OCI-LY1 (cell line): ENCODE measurements at regions not wholly inside any gene's neighbourhood (a gene's known extent, or its start where the extent isn't known, plus 50 kb on each side); places are given as distances from the start of the nearest gene placed in this dataset.
A peak's percentile ranks its signal among the peaks of the same experiment; 100 is the strongest.

Source experiments
- H2AFZ ChIP-seq: fragments of 200-600 bp; sonication (generic), shearing (Covaris generic); 2 replicates; pipeline ENCODE4 v1.6.0; 2014; ENCODE audit warnings: antibody characterized with exemption, mild to moderate bottlenecking, low read length
- H3F3A ChIP-seq: fragments of 200-600 bp; sonication (generic), shearing (Covaris generic); 2 replicates; pipeline ENCODE4 v1.6.0; 2014; ENCODE audit warnings: mild to moderate bottlenecking, antibody characterized with exemption, low read length, moderate library complexity; ENCODE audit not compliant: insufficient read depth
- H3K27ac ChIP-seq: fragments of 200-600 bp; sonication (generic); 2 replicates; pipeline ENCODE4 v1.5.1; 2014; ENCODE audit warnings: low read length, mixed run types, mild to moderate bottlenecking, low read depth; ENCODE audit not compliant: poor library complexity, severe bottlenecking
- H3K27me3 ChIP-seq: fragments of 200-600 bp; sonication (generic); 2 replicates; pipeline ENCODE4 v1.6.0; 2014; ENCODE audit warnings: antibody characterized with exemption, mild to moderate bottlenecking, low read length, moderate library complexity; ENCODE audit not compliant: insufficient read depth
- H3K36me3 ChIP-seq: fragments of 200-600 bp; sonication (generic); 2 replicates; pipeline ENCODE4 v1.6.1; 2014; ENCODE audit warnings: mild to moderate bottlenecking, antibody characterized with exemption, low read length, moderate library complexity, mixed read lengths; ENCODE audit not compliant: insufficient read depth
- H3K4me1 ChIP-seq: fragments of 200-600 bp; sonication (generic); 2 replicates; pipeline ENCODE4 v1.5.1; 2014; ENCODE audit warnings: mild to moderate bottlenecking, low read length, moderate library complexity; ENCODE audit not compliant: insufficient read depth, severe bottlenecking
- H3K4me2 ChIP-seq: fragments of 200-600 bp; sonication (generic), shearing (Covaris generic); 2 replicates; pipeline ENCODE4 v1.6.1; 2014; ENCODE audit warnings: low read length
- H3K4me3 ChIP-seq: fragments of 200-600 bp; sonication (generic); 2 replicates; pipeline ENCODE4 v1.5.1; 2014; ENCODE audit warnings: low read length, low read depth, mild to moderate bottlenecking, mixed read lengths; ENCODE audit not compliant: poor library complexity, severe bottlenecking
- H3K79me2 ChIP-seq: fragments of 200-600 bp; shearing (Covaris generic); 2 replicates; pipeline ENCODE4 v1.6.1; 2016; ENCODE audit warnings: mixed run types, low read length, mixed read lengths; ENCODE audit not compliant: insufficient read depth
- H3K9ac ChIP-seq: fragments of 200-600 bp; sonication (generic), shearing (Covaris generic); 2 replicates; pipeline ENCODE4 v1.6.1; 2014; ENCODE audit warnings: mild to moderate bottlenecking, low read length, mixed read lengths
- H3K9me2 ChIP-seq: fragments of 200-600 bp; sonication (generic), shearing (Covaris generic); 2 replicates; pipeline ENCODE4 v1.6.1; 2014; ENCODE audit warnings: low read depth, mild to moderate bottlenecking, low read length, mixed read lengths
- H3K9me3 ChIP-seq: fragments of 200-600 bp; shearing (Covaris generic); 2 replicates; pipeline ENCODE4 v1.6.1; 2014; ENCODE audit warnings: low read length, mixed read lengths
- H4K20me1 ChIP-seq: fragments of 200-600 bp; sonication (generic), shearing (Covaris generic); 2 replicates; pipeline ENCODE4 v1.6.0; 2016; ENCODE audit warnings: mild to moderate bottlenecking, low read length; ENCODE audit not compliant: insufficient read depth
- CTCF ChIP-seq: fragments of 200-600 bp; sonication (generic), shearing (Covaris generic); IDR thresholded peaks from 2 replicates; pipeline ENCODE4 v1.5.1; 2017; ENCODE audit warnings: mild to moderate bottlenecking, antibody characterized with exemption, low read length, moderate library complexity, mixed read lengths
- EZH2 ChIP-seq: fragments of 200-600 bp; sonication (generic), shearing (Covaris generic); IDR thresholded peaks from 2 replicates; pipeline ENCODE4 v1.8.0; 2017; ENCODE audit warnings: borderline replicate concordance, mixed run types, mild to moderate bottlenecking, antibody characterized with exemption, low read length, moderate library complexity, mixed read lengths

DNA sequence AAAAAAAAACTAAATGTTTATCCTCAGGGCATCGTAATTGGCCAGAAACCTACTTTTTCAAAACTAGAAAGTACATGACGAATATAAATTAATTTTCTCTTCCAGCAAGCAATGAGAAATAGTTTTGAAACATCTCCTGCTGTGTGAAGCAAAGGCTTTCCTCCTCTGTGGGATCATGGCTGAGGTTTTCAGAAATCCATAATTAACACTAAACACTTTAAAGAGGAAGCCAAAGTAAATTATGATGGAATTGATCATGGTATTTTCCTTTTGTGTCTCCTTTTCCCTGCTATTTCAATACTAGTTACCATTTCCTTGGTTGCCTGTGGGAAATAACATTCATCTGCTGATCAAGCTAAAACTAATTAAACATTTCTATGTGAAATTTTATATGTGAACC lies 1413.8 kb upstream of the PCDH20 start:
- no peaks in the 10 kb centered on the region for H3K9me3 ChIP-seq
- H3K79me2 ChIP-seq: no peaks in the 10 kb centered on the region
- no peaks in the 10 kb centered on the region for H3K27me3 ChIP-seq
- TF ChIP-seq CTCF: no peak
- TF ChIP-seq EZH2: no peak
- H2AFZ ChIP-seq: 0 out of 2 replicates have a peak overlapping the region, but pooled peaks have one; percentile 55
- H3K27ac ChIP-seq: no peak overlapping the region
- no peak overlapping the region for H3K4me2 ChIP-seq
- H3K4me3 ChIP-seq: no peak overlapping the region
- no peaks in the 10 kb centered on the region for H3K9me2 ChIP-seq
- no peak overlapping the region for H3K9ac ChIP-seq
- H3K36me3 ChIP-seq: no peaks in the 10 kb centered on the region
- H3K4me1 ChIP-seq: no peaks in the 10 kb centered on the region
- H4K20me1 ChIP-seq: no peaks in the 10 kb centered on the region
- H3F3A ChIP-seq: no peaks in the 10 kb centered on the region

DNA sequence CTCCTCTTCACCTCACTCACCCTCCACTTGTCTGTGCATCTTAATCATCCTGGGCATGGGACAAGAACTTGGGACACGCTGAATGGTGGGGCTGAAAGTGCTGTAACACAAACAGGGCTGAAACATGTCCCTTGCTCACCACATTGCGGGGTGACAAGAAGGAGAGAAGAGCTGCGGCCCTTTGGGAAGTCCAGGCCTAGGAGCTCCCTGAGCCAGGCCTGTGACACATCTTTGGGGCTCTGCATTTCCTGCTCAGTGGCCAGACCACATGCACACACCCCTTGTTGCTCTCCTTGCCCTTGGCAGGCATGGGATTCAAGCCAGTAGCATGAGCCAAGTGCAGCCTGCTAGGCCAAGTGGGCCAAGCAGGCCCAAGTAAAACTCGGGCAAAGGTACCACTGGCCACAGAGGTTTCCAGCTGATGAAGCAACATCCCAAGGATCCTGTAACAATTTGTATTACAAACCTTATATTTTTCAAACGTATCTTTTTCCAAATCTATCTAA lies 1384.3 kb upstream of the PCDH20 start:
- H3K9me2 ChIP-seq: no peaks in the 10 kb centered on the region
- no peaks in the 10 kb centered on the region for H3K27me3 ChIP-seq
- no peak for TF ChIP-seq CTCF
- TF ChIP-seq EZH2: no peak
- no peak overlapping the region for H3K4me2 ChIP-seq
- H3K4me1 ChIP-seq: no peaks in the 10 kb centered on the region
- H3K79me2 ChIP-seq: no peaks in the 10 kb centered on the region
- H3F3A ChIP-seq: no peaks in the 10 kb centered on the region
- no peaks in the 10 kb centered on the region for H3K9me3 ChIP-seq
- no peak overlapping the region for H2AFZ ChIP-seq
- no peak overlapping the region for H3K27ac ChIP-seq
- no peak overlapping the region for H3K4me3 ChIP-seq
- no peaks in the 10 kb centered on the region for H3K36me3 ChIP-seq
- H4K20me1 ChIP-seq: no peaks in the 10 kb centered on the region
- no peak overlapping the region for H3K9ac ChIP-seq

DNA sequence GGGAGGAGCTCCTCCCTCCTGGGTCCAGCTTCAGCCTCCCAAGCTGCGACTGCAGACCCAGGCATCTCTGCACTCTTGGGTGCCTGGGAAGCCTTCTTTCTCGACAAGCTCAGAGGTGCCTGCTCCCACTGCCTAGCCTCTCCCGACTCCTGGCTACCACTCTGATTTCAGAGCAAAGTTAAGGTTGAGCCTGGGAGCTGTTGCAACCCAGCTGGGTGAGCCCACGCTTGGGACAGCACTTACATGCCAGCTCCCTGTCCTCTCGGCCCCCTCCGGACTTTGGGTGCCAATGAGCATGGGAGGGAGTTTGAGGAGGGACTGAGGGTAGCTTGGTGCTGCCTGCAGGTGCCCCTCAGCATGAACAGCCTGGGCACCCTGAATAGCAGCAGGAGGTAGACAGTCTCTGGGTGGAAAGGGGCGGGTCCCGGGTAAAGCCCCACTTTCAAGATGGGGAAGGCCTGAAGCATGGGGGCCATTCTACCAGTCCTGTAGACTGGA lies 1383.4 kb upstream of the PCDH20 start:
- Histone ChIP-seq H3K79me2 (no peaks in the 10 kb centered on the region), H4K20me1 (no peaks in the 10 kb centered on the region), H3K9ac (no peak overlapping the region), H3K9me3 (no peaks in the 10 kb centered on the region), H3K4me2 (no peak overlapping the region), H3K36me3 (no peaks in the 10 kb centered on the region), H3K4me3 (no peak overlapping the region), H3F3A (no peaks in the 10 kb centered on the region), H3K4me1 (no peaks in the 10 kb centered on the region), H3K27ac (no peak overlapping the region), H2AFZ (no peak overlapping the region), H3K27me3 (no peaks in the 10 kb centered on the region), H3K9me2 (no peaks in the 10 kb centered on the region)
- TF ChIP-seq EZH2: no peak
- TF ChIP-seq CTCF: no peak
